ENCODE measurements at regions not wholly inside any gene's neighbourhood (a gene's known extent, or its start where the extent isn't known, plus 50 kb on each side); places are given as distances from the start of the nearest gene placed in this dataset.

DNA sequence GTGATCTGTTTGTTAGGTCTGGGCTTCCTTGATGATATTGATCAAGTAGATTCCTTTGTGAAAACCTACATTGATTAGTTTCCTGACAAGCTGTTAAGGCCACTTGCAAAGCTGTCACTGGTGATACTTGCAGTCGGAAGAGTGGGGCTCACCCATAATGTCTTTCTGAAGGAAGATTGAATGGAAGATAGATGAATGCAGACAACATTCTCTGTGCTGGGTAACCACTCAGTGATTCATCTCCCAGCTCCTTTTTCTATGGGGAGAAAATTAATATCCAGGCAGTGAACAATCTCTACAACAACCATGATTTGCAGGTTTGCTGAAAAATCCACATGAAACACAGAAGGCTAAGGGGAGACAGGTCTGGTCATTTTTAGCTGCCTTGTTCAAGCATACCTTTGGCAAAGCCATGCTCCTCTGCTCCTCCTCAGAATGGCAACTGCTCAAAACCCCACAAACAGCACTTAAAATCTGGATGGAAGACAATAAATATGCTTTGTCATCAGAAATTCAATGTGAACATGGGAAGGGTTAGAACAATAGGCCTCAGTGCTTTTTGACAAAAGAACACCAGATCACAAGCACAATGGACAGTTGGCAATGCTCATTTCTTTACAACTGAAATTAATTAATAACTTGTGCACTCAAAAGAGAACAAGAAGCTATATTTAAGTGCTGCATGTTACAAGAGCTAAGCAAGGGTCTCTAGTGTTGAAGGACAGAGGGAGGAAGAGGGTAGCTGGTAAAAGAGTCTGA is 495.4 kb downstream of the TOX3 start:
- TF ChIP-seq TCF7L2 (IDR thresholded peaks at IDR 0.05; ENCODE audit: low read depth, low read length) (no peak), STAT5B (CRISPR knock-in tag; IDR thresholded peaks at IDR 0.05) (no peak)
- TF ChIP-seq, protein P1, sequence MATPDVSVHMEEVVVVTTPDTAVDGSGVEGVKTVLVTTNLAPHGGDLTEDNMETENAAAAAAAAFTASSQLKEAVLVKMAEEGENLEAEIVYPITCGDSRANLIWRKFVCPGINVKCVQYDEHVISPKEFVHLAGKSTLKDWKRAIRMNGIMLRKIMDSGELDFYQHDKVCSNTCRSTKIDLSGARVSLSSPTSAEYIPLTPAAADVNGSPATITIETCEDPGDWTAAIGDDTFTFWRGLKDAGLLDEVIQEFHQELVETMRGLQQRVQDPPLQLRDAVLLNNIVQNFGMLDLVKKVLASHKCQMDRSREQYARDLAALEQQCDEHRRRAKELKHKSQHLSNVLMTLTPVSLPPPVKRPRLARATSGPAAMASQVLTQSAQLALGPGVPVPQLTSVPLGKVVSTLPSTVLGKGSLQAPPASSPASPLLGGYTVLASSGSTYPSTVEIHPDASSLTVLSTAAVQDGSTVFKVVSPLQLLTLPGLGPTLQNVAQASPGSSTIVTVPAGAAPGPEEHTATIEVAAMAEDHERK (CRISPR knock-in tag; IDR thresholded peaks at IDR 0.05; ENCODE audit: low read depth): no peak
